ENCODE measurements at regions not wholly inside any gene's neighbourhood (a gene's known extent, or its start where the extent isn't known, plus 50 kb on each side); places are given as distances from the start of the nearest gene placed in this dataset.

DNA sequence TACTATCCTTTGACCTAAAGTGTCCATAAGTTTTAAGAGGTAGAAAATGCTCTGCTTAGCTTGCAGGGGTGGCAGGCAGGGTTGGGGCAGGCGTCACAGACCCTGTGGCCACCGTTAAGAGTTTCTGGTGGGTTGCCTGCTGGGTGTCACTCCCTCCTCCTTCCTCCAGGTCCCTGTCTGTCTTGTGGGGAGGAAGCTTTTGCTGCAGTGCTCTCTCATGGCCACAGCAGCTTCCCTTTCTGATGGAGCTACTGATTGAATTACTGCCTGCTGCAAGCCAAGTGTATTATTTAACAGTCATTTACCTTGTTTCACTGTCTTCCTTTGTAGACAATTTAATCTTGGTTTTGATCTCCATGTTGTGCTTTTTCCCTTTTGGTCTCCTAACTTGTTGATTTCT lies 384.6 kb downstream of the IDS start:
- no peak overlapping the region for H2AFZ ChIP-seq (ENCODE audit: low read length)

DNA sequence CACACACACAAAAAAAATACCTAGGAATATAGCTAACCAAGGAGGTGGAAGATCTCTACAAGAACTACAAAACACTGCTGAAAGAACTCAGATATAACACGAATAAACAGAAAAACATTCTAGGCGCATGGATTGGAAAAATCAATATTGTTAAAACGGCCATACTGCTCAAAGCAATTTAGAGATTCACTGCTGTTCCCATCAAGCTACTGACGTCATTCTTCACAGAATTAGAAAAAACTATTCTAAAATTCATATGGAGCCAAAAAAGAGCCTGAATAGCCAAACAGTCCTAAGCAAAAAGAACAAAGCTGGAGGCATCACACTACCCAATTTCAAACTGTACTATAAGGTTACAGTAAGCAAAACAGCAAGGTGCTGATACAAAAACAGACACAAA lies 390.2 kb downstream of the IDS start:
- no peak overlapping the region for H2AFZ ChIP-seq (ENCODE audit: low read length)
- no peaks in the 10 kb centered on the region for H3K79me2 ChIP-seq (ENCODE audit: low read length)
- H3K4me2 ChIP-seq (ENCODE audit: low read depth, low read length): no peak overlapping the region
- no peaks in the 10 kb centered on the region for H3K27me3 ChIP-seq (replicated peaks; ENCODE audit: insufficient read depth, low read length)
- no peaks in the 10 kb centered on the region for H3K36me3 ChIP-seq (replicated peaks; ENCODE audit: insufficient read depth, low read length)
- H3K9ac ChIP-seq (ENCODE audit: low read length): no peak overlapping the region
- H4K20me1 ChIP-seq (ENCODE audit: insufficient read depth, low read length): no peaks in the 10 kb centered on the region
- H3K4me1 ChIP-seq (ENCODE audit: low read length): no peaks in the 10 kb centered on the region
- H3K9me2 ChIP-seq (replicated peaks; ENCODE audit: insufficient read depth, low read length): no peaks in the 10 kb centered on the region
- no peaks in the 10 kb centered on the region for H3F3A ChIP-seq (ENCODE audit: insufficient read depth, low read length)
- no peak for DNase-seq
- no peak overlapping the region for H3K4me3 ChIP-seq (ENCODE audit: low read length)
- no peaks in the 10 kb centered on the region for H3K9me3 ChIP-seq (replicated peaks; ENCODE audit: insufficient read depth, low read length)
- TF ChIP-seq, protein P1, sequence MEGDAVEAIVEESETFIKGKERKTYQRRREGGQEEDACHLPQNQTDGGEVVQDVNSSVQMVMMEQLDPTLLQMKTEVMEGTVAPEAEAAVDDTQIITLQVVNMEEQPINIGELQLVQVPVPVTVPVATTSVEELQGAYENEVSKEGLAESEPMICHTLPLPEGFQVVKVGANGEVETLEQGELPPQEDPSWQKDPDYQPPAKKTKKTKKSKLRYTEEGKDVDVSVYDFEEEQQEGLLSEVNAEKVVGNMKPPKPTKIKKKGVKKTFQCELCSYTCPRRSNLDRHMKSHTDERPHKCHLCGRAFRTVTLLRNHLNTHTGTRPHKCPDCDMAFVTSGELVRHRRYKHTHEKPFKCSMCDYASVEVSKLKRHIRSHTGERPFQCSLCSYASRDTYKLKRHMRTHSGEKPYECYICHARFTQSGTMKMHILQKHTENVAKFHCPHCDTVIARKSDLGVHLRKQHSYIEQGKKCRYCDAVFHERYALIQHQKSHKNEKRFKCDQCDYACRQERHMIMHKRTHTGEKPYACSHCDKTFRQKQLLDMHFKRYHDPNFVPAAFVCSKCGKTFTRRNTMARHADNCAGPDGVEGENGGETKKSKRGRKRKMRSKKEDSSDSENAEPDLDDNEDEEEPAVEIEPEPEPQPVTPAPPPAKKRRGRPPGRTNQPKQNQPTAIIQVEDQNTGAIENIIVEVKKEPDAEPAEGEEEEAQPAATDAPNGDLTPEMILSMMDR (IDR thresholded peaks at IDR 0.05; ENCODE audit: low read length): no peak
- TF ChIP-seq EZH2 (optimal IDR thresholded peaks at IDR 0.05; ENCODE audit: low read depth, low read length) (no peak), EZH2phosphoT487 (IDR thresholded peaks at IDR 0.05; ENCODE audit: low read length) (no peak)
- no peak overlapping the region for H3K27ac ChIP-seq (ENCODE audit: low read length)

More for the DNA sequence above, 384.6 kb downstream of the IDS start:
- Histone ChIP-seq H3K9me2 (replicated peaks; ENCODE audit: insufficient read depth, low read length) (no peaks in the 10 kb centered on the region), H3K4me3 (ENCODE audit: low read length) (no peak overlapping the region), H3K9ac (ENCODE audit: low read length) (no peak overlapping the region), H3K4me1 (ENCODE audit: low read length) (no peaks in the 10 kb centered on the region), H3K27ac (ENCODE audit: low read length) (no peak overlapping the region), H3K36me3 (replicated peaks; ENCODE audit: insufficient read depth, low read length) (no peaks in the 10 kb centered on the region), H3K27me3 (replicated peaks; ENCODE audit: insufficient read depth, low read length) (no peaks in the 10 kb centered on the region), H4K20me1 (ENCODE audit: insufficient read depth, low read length) (no peaks in the 10 kb centered on the region), H3K9me3 (replicated peaks; ENCODE audit: insufficient read depth, low read length) (no peaks in the 10 kb centered on the region), H3F3A (ENCODE audit: insufficient read depth, low read length) (no peaks in the 10 kb centered on the region), H3K79me2 (ENCODE audit: low read length) (no peaks in the 10 kb centered on the region), H3K4me2 (ENCODE audit: low read depth, low read length) (no peak overlapping the region)
- DNase-seq: no peak
- TF ChIP-seq, protein P1 (IDR thresholded peaks at IDR 0.05; ENCODE audit: low read length): no peak
- TF ChIP-seq EZH2 (optimal IDR thresholded peaks at IDR 0.05; ENCODE audit: low read depth, low read length) (no peak), EZH2phosphoT487 (IDR thresholded peaks at IDR 0.05; ENCODE audit: low read length) (no peak)

DNA sequence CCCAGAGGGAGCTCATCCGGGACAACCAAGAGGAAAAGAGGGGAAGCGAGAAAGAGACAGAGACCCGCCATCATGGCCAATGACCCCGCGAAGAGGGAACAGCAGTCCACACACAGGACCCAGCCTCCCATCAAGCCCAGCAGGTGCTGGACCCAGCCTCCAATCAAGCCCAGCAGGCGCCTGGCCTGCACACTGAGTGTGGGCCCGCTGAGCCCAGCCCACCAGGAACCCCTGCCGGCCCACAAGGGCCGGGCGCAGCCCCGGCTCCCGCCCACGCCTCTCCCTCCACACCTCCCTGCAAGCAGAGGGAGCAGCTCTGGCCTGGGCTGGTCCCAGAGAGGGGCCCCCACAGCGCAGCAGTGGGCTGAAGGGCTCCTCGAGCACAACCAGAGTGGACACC lies 391.1 kb downstream of the IDS start:
- H3K4me3 ChIP-seq (ENCODE audit: low read length): no peak overlapping the region
- no peaks in the 10 kb centered on the region for H3K79me2 ChIP-seq (ENCODE audit: low read length)
- H3F3A ChIP-seq (ENCODE audit: insufficient read depth, low read length): no peaks in the 10 kb centered on the region
- H3K9ac ChIP-seq (ENCODE audit: low read length): no peak overlapping the region
- H3K4me1 ChIP-seq (ENCODE audit: low read length): no peaks in the 10 kb centered on the region
- no peaks in the 10 kb centered on the region for H3K9me2 ChIP-seq (replicated peaks; ENCODE audit: insufficient read depth, low read length)
- H3K4me2 ChIP-seq (ENCODE audit: low read depth, low read length): no peak overlapping the region
- H2AFZ ChIP-seq (ENCODE audit: low read length): no peak overlapping the region
- DNase-seq: no peak
- no peaks in the 10 kb centered on the region for H4K20me1 ChIP-seq (ENCODE audit: insufficient read depth, low read length)
- H3K27ac ChIP-seq (ENCODE audit: low read length): no peak overlapping the region
- TF ChIP-seq EZH2phosphoT487 (IDR thresholded peaks at IDR 0.05; ENCODE audit: low read length): no peak
- H3K9me3 ChIP-seq (replicated peaks; ENCODE audit: insufficient read depth, low read length): no peaks in the 10 kb centered on the region
- no peaks in the 10 kb centered on the region for H3K27me3 ChIP-seq (replicated peaks; ENCODE audit: insufficient read depth, low read length)
- H3K36me3 ChIP-seq (replicated peaks; ENCODE audit: insufficient read depth, low read length): no peaks in the 10 kb centered on the region

DNA sequence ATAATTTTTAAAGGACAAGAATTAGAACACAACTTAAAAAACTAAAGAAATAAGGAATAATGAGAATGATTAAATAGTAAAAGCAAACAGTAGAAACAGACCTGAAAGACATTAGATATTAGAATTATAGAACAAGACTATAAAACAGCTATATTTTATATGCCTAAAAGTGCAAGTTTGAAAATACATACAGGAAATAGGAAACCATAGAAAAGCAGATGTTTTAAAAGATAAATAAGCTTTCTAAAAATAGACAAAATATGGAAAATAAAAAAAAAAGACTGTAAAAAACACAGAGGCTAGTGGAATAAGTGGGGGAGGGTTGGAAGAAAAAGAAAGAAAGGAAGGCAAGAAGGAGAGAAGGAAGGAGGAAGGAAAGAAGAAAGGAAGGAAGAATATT lies 407.3 kb downstream of the IDS start:
- H3K9ac ChIP-seq (ENCODE audit: low read length): no peak overlapping the region
- no peak overlapping the region for H3K4me3 ChIP-seq (ENCODE audit: low read length)
- no peaks in the 10 kb centered on the region for H3K9me3 ChIP-seq (replicated peaks; ENCODE audit: insufficient read depth, low read length)
- H3K27ac ChIP-seq (ENCODE audit: low read length): no peak overlapping the region
- H2AFZ ChIP-seq (ENCODE audit: low read length): no peak overlapping the region
- no peak for DNase-seq
- no peaks in the 10 kb centered on the region for H3K27me3 ChIP-seq (replicated peaks; ENCODE audit: insufficient read depth, low read length)
- H3K36me3 ChIP-seq (replicated peaks; ENCODE audit: insufficient read depth, low read length): no peaks in the 10 kb centered on the region
- H3F3A ChIP-seq (ENCODE audit: insufficient read depth, low read length): no peaks in the 10 kb centered on the region
- H3K4me2 ChIP-seq (ENCODE audit: low read depth, low read length): no peak overlapping the region
- H3K79me2 ChIP-seq (ENCODE audit: low read length): no peaks in the 10 kb centered on the region
- H3K4me1 ChIP-seq (ENCODE audit: low read length): no peaks in the 10 kb centered on the region
- H3K9me2 ChIP-seq (replicated peaks; ENCODE audit: insufficient read depth, low read length): no peaks in the 10 kb centered on the region
- TF ChIP-seq EZH2phosphoT487 (IDR thresholded peaks at IDR 0.05; ENCODE audit: low read length) (no peak), EZH2 (optimal IDR thresholded peaks at IDR 0.05; ENCODE audit: low read depth, low read length) (no peak)
- TF ChIP-seq, protein P1 (IDR thresholded peaks at IDR 0.05; ENCODE audit: low read length): no peak
- no peaks in the 10 kb centered on the region for H4K20me1 ChIP-seq (ENCODE audit: insufficient read depth, low read length)

Measured in MM.1S (cell line).